ENCODE measurements at regions not wholly inside any gene's neighbourhood (a gene's known extent, or its start where the extent isn't known, plus 50 kb on each side); places are given as distances from the start of the nearest gene placed in this dataset.
"Not testable (repeated sequence)": the region's sequence is repeated elsewhere in the genome, so short reads cannot be mapped to it uniquely, and the experiment has no call there.

- DNase-seq: no peak
Measured at GRCh38 chr6:148602136-148602535, 144.7 kb upstream of the UST start.

- no peak for DNase-seq
Measured at GRCh38 chr6:148608199-148608951, 138.5 kb upstream of the UST start.

- no peak for DNase-seq
Measured at GRCh38 chr6:148611213-148611612, 135.6 kb upstream of the UST start.

GRCh38 chr6:148612043-148612442, 134.8 kb upstream of the UST start:
- DNase-seq: no peak

- DNase-seq: no peak
Measured at GRCh38 chr6:148614602-148615001, 132.2 kb upstream of the UST start.

- DNase-seq: no peak
Measured at GRCh38 chr6:148616841-148617240, 130.0 kb upstream of the UST start.

- DNase-seq: no peak
Measured at GRCh38 chr6:148617530-148617929, 129.3 kb upstream of the UST start.

- no peak for DNase-seq
Measured at GRCh38 chr6:148619891-148620290, 126.9 kb upstream of the UST start.

- no peak for DNase-seq
Measured at GRCh38 chr6:148620579-148621298, 126.1 kb upstream of the UST start.

GRCh38 chr6:148625609-148626008, 121.2 kb upstream of the UST start:
- no peak for DNase-seq

- DNase-seq: peak in 1 of 2 experiments; percentile 55
Measured at GRCh38 chr6:148628251-148628650, 118.6 kb upstream of the UST start.

GRCh38 chr6:148629181-148629580, 117.6 kb upstream of the UST start:
- DNase-seq: peak; percentile 59 to 60

- DNase-seq: no peak
Measured at GRCh38 chr6:148629592-148630465, 117.0 kb upstream of the UST start.

GRCh38 chr6:148635070-148635743, 111.6 kb upstream of the UST start:
- DNase-seq: no peak

GRCh38 chr6:148641836-148642235, 105.0 kb upstream of the UST start:
- not testable (repeated sequence) for DNase-seq

GRCh38 chr6:148643208-148643607, 103.6 kb upstream of the UST start:
- not testable (repeated sequence) for DNase-seq

- not testable (repeated sequence) for DNase-seq
Measured at GRCh38 chr6:148645049-148645448, 101.8 kb upstream of the UST start.

- no peak for DNase-seq
Measured at GRCh38 chr6:148648754-148649453, 97.9 kb upstream of the UST start.

- DNase-seq: no peak
Measured at GRCh38 chr6:148649454-148649963, 97.3 kb upstream of the UST start.

GRCh38 chr6:148650941-148651505, 95.8 kb upstream of the UST start:
- DNase-seq: no peak

- DNase-seq: no peak
Measured at GRCh38 chr6:148652205-148652604, 94.6 kb upstream of the UST start.
